WERI-Rb-1 (cell line): ENCODE measurements at regions not wholly inside any gene's neighbourhood (a gene's known extent, or its start where the extent isn't known, plus 50 kb on each side); places are given as distances from the start of the nearest gene placed in this dataset.

Experiments
- DNase-seq: peaks from one replicate; pipeline ENCODE4 v3.0.0-alpha.2; 2020
- H3K27ac ChIP-seq: fragments of 250-450 bp; sonication (Bioruptor Pico); 2 replicates; pipeline ENCODE4 v1.5.1; 2020; ENCODE audit warnings: mild to moderate bottlenecking, moderate library complexity
- H3K27me3 ChIP-seq: fragments of 250-450 bp; sonication (Bioruptor Pico); 2 replicates; pipeline ENCODE4 v1.5.1; 2021; ENCODE audit warnings: mild to moderate bottlenecking, low read depth, moderate library complexity; ENCODE audit not compliant: insufficient read depth, severe bottlenecking
- H3K36me3 ChIP-seq: fragments of 250-450 bp; sonication (Bioruptor Pico); 2 replicates; pipeline ENCODE4 v1.5.1; 2020; ENCODE audit warnings: mild to moderate bottlenecking, moderate library complexity
- H3K4me3 ChIP-seq: 2 replicates; pipeline ENCODE4 v1.5.1; 2011; ENCODE audit warnings: low read depth, mild to moderate bottlenecking, control low read depth, low read length
- H3K9me3 ChIP-seq: fragments of 250-450 bp; sonication (Bioruptor Pico); 2 replicates; pipeline ENCODE4 v1.5.1; 2021; ENCODE audit warnings: mild to moderate bottlenecking, moderate library complexity; ENCODE audit not compliant: severe bottlenecking
- CTCF ChIP-seq: IDR thresholded peaks from 2 replicates; pipeline ENCODE4 v1.5.1; 2011; ENCODE audit warnings: low read depth, mild to moderate bottlenecking, control low read depth, inconsistent platforms, low read length

GRCh38 chr20:11492846-11493245, 424.8 kb upstream of the BTBD3 start:
- Histone ChIP-seq H3K27ac (no peak overlapping the region), H3K27me3 (no peaks in the 10 kb centered on the region), H3K9me3 (no peaks in the 10 kb centered on the region), H3K4me3 (no peak overlapping the region), H3K36me3 (no peaks in the 10 kb centered on the region)
- no peak for TF ChIP-seq CTCF
- no peak for DNase-seq

- H3K27ac ChIP-seq, result no peak overlapping the region
- no peak for DNase-seq
- H3K36me3 ChIP-seq, result no peaks in the 10 kb centered on the region
- H3K27me3 ChIP-seq, result no peaks in the 10 kb centered on the region
- H3K9me3 ChIP-seq, result no peaks in the 10 kb centered on the region
- no peak for TF ChIP-seq CTCF
- no peak overlapping the region for H3K4me3 ChIP-seq
Measured at GRCh38 chr20:11496380-11496779, 421.3 kb upstream of the BTBD3 start.

GRCh38 chr20:11497545-11497944, 420.1 kb upstream of the BTBD3 start:
- Histone ChIP-seq H3K27ac (no peak overlapping the region), H3K27me3 (no peaks in the 10 kb centered on the region), H3K36me3 (no peaks in the 10 kb centered on the region), H3K9me3 (no peaks in the 10 kb centered on the region), H3K4me3 (no peak overlapping the region)
- TF ChIP-seq CTCF, result no peak
- DNase-seq, result no peak

- TF ChIP-seq CTCF, result no peak
- Histone ChIP-seq H3K27ac (no peak overlapping the region), H3K27me3 (no peaks in the 10 kb centered on the region), H3K36me3 (no peaks in the 10 kb centered on the region), H3K9me3 (no peaks in the 10 kb centered on the region), H3K4me3 (no peak overlapping the region)
- no peak for DNase-seq
Measured at GRCh38 chr20:11499101-11499634, 418.5 kb upstream of the BTBD3 start.

GRCh38 chr20:11502061-11502460, 415.6 kb upstream of the BTBD3 start:
- Histone ChIP-seq H3K27me3 (no peaks in the 10 kb centered on the region), H3K9me3 (no peaks in the 10 kb centered on the region), H3K27ac (no peak overlapping the region), H3K4me3 (no peak overlapping the region), H3K36me3 (no peaks in the 10 kb centered on the region)
- no peak for DNase-seq
- no peak for TF ChIP-seq CTCF

GRCh38 chr20:11502671-11503070, 415.0 kb upstream of the BTBD3 start:
- Histone ChIP-seq H3K27ac (no peak overlapping the region), H3K36me3 (no peaks in the 10 kb centered on the region), H3K27me3 (no peaks in the 10 kb centered on the region), H3K9me3 (no peaks in the 10 kb centered on the region), H3K4me3 (no peak overlapping the region)
- DNase-seq, result no peak
- TF ChIP-seq CTCF, result no peak
